AG09319 (cell line): ENCODE measurements at regions not wholly inside any gene's neighbourhood (a gene's known extent, or its start where the extent isn't known, plus 50 kb on each side); places are given as distances from the start of the nearest gene placed in this dataset.

Experiments
- DNase-seq: peaks from one replicate; pipeline ENCODE4 v3.0.0-alpha.2; 2010; ENCODE audit warnings: low read depth; ENCODE audit errors: extremely low read depth
- TF ChIP-seq, protein P1 (sequence below): IDR thresholded peaks from 2 replicates; pipeline ENCODE4 v1.5.1; 2011; ENCODE audit warnings: low read depth, mild to moderate bottlenecking, inconsistent platforms, low read length, moderate library complexity

DNA sequence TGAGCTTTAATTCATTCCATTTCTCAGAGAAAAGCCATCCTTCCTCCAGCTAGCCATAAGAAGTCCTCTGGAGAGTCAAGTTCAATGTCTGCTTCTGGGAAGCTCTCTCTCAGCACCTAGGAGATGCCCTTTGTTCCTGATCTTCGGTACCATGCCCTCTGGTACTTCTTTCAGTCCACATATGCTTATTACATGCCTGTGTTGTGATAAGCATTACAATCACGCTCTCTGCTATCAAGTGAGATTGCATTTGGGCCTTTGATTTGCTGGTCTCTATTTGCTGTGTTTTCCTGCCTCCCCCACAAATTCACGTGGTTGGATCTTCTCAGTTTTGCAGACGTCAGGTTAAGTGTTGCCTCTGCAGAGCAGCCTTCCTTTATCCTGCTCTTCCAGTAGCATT is 178.1 kb downstream of the TOX3 start:
- TF ChIP-seq, protein P1, sequence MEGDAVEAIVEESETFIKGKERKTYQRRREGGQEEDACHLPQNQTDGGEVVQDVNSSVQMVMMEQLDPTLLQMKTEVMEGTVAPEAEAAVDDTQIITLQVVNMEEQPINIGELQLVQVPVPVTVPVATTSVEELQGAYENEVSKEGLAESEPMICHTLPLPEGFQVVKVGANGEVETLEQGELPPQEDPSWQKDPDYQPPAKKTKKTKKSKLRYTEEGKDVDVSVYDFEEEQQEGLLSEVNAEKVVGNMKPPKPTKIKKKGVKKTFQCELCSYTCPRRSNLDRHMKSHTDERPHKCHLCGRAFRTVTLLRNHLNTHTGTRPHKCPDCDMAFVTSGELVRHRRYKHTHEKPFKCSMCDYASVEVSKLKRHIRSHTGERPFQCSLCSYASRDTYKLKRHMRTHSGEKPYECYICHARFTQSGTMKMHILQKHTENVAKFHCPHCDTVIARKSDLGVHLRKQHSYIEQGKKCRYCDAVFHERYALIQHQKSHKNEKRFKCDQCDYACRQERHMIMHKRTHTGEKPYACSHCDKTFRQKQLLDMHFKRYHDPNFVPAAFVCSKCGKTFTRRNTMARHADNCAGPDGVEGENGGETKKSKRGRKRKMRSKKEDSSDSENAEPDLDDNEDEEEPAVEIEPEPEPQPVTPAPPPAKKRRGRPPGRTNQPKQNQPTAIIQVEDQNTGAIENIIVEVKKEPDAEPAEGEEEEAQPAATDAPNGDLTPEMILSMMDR: no peak
- no peak for DNase-seq

DNA sequence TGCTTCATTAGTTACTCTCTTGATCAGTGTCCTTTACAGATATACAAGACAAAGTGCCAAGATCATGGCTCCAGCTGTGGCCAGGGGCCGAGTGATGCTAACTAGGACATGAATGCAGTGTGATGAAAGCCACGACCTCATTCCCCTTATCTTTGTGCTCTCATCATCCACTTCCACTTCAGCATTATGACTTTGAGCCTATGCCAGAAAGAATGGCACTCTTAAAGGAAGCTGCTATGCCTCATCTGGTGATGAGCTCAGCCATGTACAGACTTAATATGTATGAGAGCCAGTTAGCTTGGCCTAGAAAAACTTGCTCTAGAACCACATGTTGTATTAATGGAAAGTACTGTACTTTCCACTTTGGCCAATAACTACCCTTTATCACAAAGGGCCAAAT is 179.1 kb downstream of the TOX3 start:
- DNase-seq: no peak
- TF ChIP-seq, protein P1: no peak

DNA sequence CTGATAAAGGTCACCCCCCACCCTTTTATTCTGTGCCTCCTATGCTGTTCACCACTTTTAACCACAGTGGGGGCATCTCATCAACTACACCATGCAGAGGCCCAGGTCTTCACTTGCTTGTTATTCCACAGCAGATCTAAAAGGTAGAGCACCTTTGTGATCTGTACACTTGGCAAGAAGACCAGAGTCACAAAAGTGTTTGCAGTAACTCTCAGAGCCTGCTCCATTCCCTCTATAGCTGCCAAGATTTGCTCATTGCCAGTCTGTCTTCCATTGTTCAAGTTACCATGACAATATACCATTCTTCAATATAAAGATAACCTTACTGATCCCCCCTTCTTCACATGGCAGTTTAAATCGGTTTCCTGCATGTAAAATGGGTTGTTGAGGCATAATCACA is 180.0 kb downstream of the TOX3 start:
- TF ChIP-seq, protein P1: no peak
- no peak for DNase-seq

DNA sequence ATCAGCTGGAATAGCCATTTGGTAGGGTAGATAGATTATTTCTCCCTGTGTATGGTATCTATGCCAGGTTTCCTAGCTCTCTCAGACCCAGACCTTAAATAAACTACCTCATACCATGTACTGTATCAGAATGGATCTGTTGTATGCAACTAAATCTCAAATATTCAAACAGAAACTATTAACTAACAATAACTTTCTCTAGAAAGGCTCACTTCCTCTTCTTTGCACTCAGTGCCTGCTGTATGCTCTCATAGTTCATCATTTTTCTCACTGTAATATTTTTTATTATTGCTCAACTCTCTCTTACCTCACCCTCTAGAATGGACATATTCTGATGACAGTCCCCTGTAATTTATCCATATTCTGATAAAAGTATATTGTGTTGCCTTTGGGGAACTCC is 182.4 kb downstream of the TOX3 start:
- TF ChIP-seq, protein P1: no peak
- no peak for DNase-seq

DNA sequence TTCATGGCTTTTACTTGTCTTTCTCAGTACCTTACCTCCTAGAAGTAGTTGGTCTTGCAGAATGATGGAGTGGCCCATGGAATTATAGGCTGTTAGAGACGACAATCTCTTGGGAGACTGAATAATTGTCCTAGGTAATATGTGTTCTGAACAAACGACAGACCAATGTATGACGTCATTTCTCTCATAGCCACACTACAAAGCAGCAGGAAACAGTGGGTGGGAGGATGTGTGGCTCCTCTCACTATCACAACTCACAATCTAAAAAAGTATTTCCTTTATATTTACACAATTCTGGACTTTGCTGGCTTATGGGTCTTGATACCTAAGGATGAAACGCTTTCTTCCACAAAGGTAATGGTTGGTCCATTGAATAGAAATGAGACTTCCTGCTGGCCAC is 183.9 kb downstream of the TOX3 start:
- TF ChIP-seq, protein P1: no peak
- no peak for DNase-seq

DNA sequence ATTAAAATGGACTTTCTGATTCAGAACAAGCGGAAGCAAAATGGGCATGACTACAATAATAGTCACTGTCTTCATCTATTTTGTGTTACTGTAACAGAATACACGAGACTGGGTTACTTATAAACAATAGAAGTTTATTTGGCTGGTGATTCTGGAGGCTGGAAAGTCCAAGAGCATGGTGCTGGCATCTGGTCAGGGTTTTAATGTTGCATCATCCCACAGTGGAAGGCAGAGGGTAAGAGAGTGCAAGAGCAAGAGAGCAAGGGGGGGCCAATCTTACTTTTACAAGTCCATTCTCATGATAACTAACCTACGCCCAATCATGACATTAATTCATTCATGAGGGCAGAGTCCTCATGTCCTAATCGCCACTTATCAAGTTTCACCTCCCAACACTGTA is 189.2 kb downstream of the TOX3 start:
- no peak for DNase-seq
- TF ChIP-seq, protein P1: no peak

- TF ChIP-seq, protein P1: no peak
- DNase-seq: no peak
Observed at GRCh38 chr16:52353249-52353648, 193.7 kb downstream of the TOX3 start.
